ENCODE measurements at regions not wholly inside any gene's neighbourhood (a gene's known extent, or its start where the extent isn't known, plus 50 kb on each side); places are given as distances from the start of the nearest gene placed in this dataset.

DNA sequence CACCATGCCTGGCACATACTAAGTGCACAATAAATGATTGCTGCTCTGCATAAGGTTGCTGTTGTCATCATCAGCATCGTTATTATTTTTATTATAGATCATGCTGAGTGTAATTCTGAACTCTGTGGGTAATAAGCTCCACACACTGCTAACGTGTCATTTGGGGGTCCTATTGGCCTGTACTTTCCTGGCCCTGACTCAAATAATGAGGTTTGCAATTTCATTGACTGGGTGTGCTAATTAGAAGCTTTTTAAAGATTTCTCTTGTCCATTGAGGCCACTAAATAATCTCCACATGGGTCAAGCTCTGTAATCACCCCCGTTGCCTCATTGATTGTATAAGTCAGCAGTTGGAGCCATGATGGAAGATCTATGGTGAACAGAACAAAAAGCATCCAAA lies 320.8 kb upstream of the TMPO start:
- no peaks in the 10 kb centered on the region for H3K36me3 Mint-ChIP-seq
- H3K27me3 ChIP-seq (ENCODE audit: control insufficient read depth in 2 of 2, insufficient read depth in 2 of 2, low read length in 2 of 2): no peaks in the 10 kb centered on the region
- no peaks in the 10 kb centered on the region for H4K20me1 ChIP-seq (ENCODE audit: insufficient read depth, low read length)
- H3K79me2 ChIP-seq (ENCODE audit: insufficient read depth, low read length): no peaks in the 10 kb centered on the region
- TF ChIP-seq CTCF (IDR thresholded peaks at IDR 0.05): no peak
- H3K4me3 Mint-ChIP-seq: no peak overlapping the region
- H3K9me3 ChIP-seq (replicated peaks in 1 of 2; ENCODE audit: control insufficient read depth in 1 of 2, insufficient read depth in 1 of 2, low read length in 2 of 2): no peaks in the 10 kb centered on the region
- H3K9me3 Mint-ChIP-seq: peaks cover 0 to 10% (median 2%) of the 10 kb centered on the region in 7 donors
- no peak overlapping the region for H3K27ac Mint-ChIP-seq
- H2AFZ ChIP-seq (ENCODE audit: insufficient read depth, low read depth, low read length, poor library complexity, severe bottlenecking): no peak overlapping the region
- no peaks in the 10 kb centered on the region for H3K4me1 Mint-ChIP-seq
- H3K4me3 ChIP-seq (replicated peaks in 1 of 3; ENCODE audit: low read depth in 2 of 3, low read length in 3 of 3): no peak overlapping the region
- H3K4me1 ChIP-seq (ENCODE audit: control insufficient read depth in 1 of 2, insufficient read depth in 2 of 2, low read length in 2 of 2): no peaks in the 10 kb centered on the region
- H3K27me3 Mint-ChIP-seq (ENCODE audit: low read depth in 3 of 3): peaks cover 0 to 1% (median 1%) of the 10 kb centered on the region in 3 donors
- no peaks in the 10 kb centered on the region for H3K36me3 ChIP-seq (replicated peaks in 1 of 2; ENCODE audit: control insufficient read depth in 1 of 2, insufficient read depth in 2 of 2, low read length in 2 of 2)
- H3K4me2 ChIP-seq (replicated peaks; ENCODE audit: extremely low read depth, low read length, poor library complexity, severe bottlenecking): no peak overlapping the region
- 80% methylated on average over 1 of the region's 3 CpGs for WGBS (ENCODE audit: insufficient coverage)
- H3K9ac ChIP-seq (ENCODE audit: insufficient read depth, low read length, poor library complexity, severe bottlenecking): no peak overlapping the region
- intact Hi-C loops (cut with micrococcal nuclease): no loop called here
- H3K27ac ChIP-seq (ENCODE audit: low read depth in 1 of 2, low read length in 2 of 2): no peak overlapping the region
- no peak for DNase-seq

GRCh38 chr12:98198261-98198982 lies 317.0 kb upstream of the TMPO start:
- WGBS (ENCODE audit: insufficient coverage): 78% methylated on average over 3 of the region's 4 CpGs
- no peak for TF ChIP-seq CTCF (IDR thresholded peaks at IDR 0.05)
- Histone ChIP-seq H3K4me2 (replicated peaks; ENCODE audit: extremely low read depth, low read length, poor library complexity, severe bottlenecking) (no peak overlapping the region), H3K36me3 (replicated peaks in 1 of 2; ENCODE audit: control insufficient read depth in 1 of 2, insufficient read depth in 2 of 2, low read length in 2 of 2) (no peaks in the 10 kb centered on the region), H3K9ac (ENCODE audit: insufficient read depth, low read length, poor library complexity, severe bottlenecking) (no peak overlapping the region), H3K4me1 (ENCODE audit: control insufficient read depth in 1 of 2, insufficient read depth in 2 of 2, low read length in 2 of 2) (no peaks in the 10 kb centered on the region), H3K9me3 (replicated peaks in 1 of 2; ENCODE audit: control insufficient read depth in 1 of 2, insufficient read depth in 1 of 2, low read length in 2 of 2) (peaks cover 0 to 4% of the 10 kb centered on the region in 2 donors), H2AFZ (ENCODE audit: insufficient read depth, low read depth, low read length, poor library complexity, severe bottlenecking) (no peak overlapping the region), H3K27ac (ENCODE audit: low read depth in 1 of 2, low read length in 2 of 2) (no peak overlapping the region), H3K4me3 (replicated peaks in 1 of 3; ENCODE audit: low read depth in 2 of 3, low read length in 3 of 3) (no peak overlapping the region), H3K79me2 (ENCODE audit: insufficient read depth, low read length) (no peaks in the 10 kb centered on the region), H4K20me1 (ENCODE audit: insufficient read depth, low read length) (no peaks in the 10 kb centered on the region), H3K27me3 (ENCODE audit: control insufficient read depth in 2 of 2, insufficient read depth in 2 of 2, low read length in 2 of 2) (no peaks in the 10 kb centered on the region)
- peaks cover 3 to 12% (median 4%) of the 10 kb centered on the region in 7 donors for H3K9me3 Mint-ChIP-seq
- H3K36me3 Mint-ChIP-seq: no peaks in the 10 kb centered on the region
- no peak overlapping the region for H3K27ac Mint-ChIP-seq
- no peaks in the 10 kb centered on the region for H3K4me1 Mint-ChIP-seq
- intact Hi-C loops (cut with micrococcal nuclease): no loop called here
- DNase-seq: no peak
- H3K27me3 Mint-ChIP-seq (ENCODE audit: low read depth in 3 of 3): peaks cover 0 to 7% (median 3%) of the 10 kb centered on the region in 3 donors
- H3K4me3 Mint-ChIP-seq: no peak overlapping the region
